ENCODE measurements at regions not wholly inside any gene's neighbourhood (a gene's known extent, or its start where the extent isn't known, plus 50 kb on each side); places are given as distances from the start of the nearest gene placed in this dataset.

DNA sequence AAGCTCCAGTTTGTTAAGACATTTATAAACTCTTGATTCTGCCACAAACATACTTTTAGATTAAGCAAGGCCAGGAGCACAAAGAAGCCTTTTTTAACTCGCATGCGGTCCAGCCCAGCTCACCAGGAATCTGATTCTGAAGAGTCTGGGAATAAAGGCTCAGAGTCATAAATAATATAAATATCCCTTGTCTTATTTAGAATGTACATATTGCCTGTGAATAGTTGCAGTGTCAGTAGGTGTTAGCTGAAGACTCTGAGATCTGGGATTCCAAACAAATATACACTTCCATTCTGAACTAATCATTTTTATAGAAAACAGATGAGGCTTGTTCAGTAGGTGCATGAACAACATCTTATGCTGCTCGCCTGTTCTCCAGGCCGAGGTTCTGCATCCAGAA lies 59.1 kb upstream of the ELAC2 start:
- no peak overlapping the region for H3K9ac ChIP-seq (ENCODE audit: low read length)
- H2AFZ ChIP-seq (ENCODE audit: low read depth, low read length): no peak overlapping the region
- H3K4me1 ChIP-seq (ENCODE audit: insufficient read depth, low read length): no peaks in the 10 kb centered on the region
- TF ChIP-seq, protein P1, sequence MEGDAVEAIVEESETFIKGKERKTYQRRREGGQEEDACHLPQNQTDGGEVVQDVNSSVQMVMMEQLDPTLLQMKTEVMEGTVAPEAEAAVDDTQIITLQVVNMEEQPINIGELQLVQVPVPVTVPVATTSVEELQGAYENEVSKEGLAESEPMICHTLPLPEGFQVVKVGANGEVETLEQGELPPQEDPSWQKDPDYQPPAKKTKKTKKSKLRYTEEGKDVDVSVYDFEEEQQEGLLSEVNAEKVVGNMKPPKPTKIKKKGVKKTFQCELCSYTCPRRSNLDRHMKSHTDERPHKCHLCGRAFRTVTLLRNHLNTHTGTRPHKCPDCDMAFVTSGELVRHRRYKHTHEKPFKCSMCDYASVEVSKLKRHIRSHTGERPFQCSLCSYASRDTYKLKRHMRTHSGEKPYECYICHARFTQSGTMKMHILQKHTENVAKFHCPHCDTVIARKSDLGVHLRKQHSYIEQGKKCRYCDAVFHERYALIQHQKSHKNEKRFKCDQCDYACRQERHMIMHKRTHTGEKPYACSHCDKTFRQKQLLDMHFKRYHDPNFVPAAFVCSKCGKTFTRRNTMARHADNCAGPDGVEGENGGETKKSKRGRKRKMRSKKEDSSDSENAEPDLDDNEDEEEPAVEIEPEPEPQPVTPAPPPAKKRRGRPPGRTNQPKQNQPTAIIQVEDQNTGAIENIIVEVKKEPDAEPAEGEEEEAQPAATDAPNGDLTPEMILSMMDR (IDR thresholded peaks at IDR 0.05; ENCODE audit: insufficient read depth, low read depth, low read length): no peak
- no peak for TF ChIP-seq EZH2 (IDR thresholded peaks at IDR 0.05; ENCODE audit: insufficient read depth, low read length)
- peaks cover 2% of the 10 kb centered on the region for H3K4me1 Mint-ChIP-seq (ENCODE audit: low read depth, unreplicated experiment)
- H3K27me3 ChIP-seq (ENCODE audit: insufficient read depth, low read length): no peaks in the 10 kb centered on the region
- no peaks in the 10 kb centered on the region for H3K79me2 ChIP-seq (ENCODE audit: insufficient read depth, low read length)
- H3K27ac Mint-ChIP-seq (ENCODE audit: unreplicated experiment): no peak overlapping the region
- no peaks in the 10 kb centered on the region for H4K20me1 ChIP-seq (ENCODE audit: insufficient read depth, low read length)
- no peaks in the 10 kb centered on the region for H3K9me3 ChIP-seq (ENCODE audit: insufficient read depth, low read depth, low read length)
- H3K4me3 Mint-ChIP-seq (ENCODE audit: unreplicated experiment): no peak overlapping the region
- DNase-seq (ENCODE audit: low read depth): no peak
- H3K36me3 ChIP-seq (ENCODE audit: insufficient read depth, low read length): no peaks in the 10 kb centered on the region
- no peak overlapping the region for H3K27ac ChIP-seq (ENCODE audit: low read depth, low read length)
- no peak for FAIRE-seq
- H3K4me2 ChIP-seq (ENCODE audit: low read length): no peak overlapping the region
- H3K4me3 ChIP-seq (ENCODE audit: insufficient read depth, low read depth, low read length): no peak overlapping the region
- H3K27me3 Mint-ChIP-seq (ENCODE audit: low read depth, unreplicated experiment): no peaks in the 10 kb centered on the region
- no peaks in the 10 kb centered on the region for H3K36me3 Mint-ChIP-seq (ENCODE audit: low read depth, unreplicated experiment)
- H3K9me3 Mint-ChIP-seq (ENCODE audit: unreplicated experiment): no peaks in the 10 kb centered on the region

DNA sequence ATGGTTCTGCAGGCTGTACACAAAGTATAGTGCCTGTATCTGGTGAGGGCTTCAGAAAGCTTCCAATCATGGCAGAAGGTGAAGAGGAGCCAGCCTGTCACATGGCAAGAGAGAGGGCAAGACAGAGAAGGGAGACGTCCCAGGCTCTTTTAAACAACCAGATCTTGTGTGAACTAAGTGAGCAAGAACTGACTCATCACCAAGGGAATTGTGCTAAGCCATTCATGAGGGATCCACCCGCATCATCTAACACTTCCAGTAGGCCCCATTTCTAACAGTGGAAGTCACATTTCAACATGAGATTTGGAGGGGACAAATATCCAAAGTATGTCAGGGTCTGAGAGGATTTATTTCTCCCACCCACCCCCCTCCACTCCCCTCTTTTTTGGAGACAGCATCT lies 56.2 kb upstream of the ELAC2 start:
- Histone ChIP-seq H3K27ac (ENCODE audit: low read depth, low read length) (no peak overlapping the region), H2AFZ (ENCODE audit: low read depth, low read length) (no peak overlapping the region), H3K9ac (ENCODE audit: low read length) (no peak overlapping the region), H3K27me3 (ENCODE audit: insufficient read depth, low read length) (no peaks in the 10 kb centered on the region), H3K4me1 (ENCODE audit: insufficient read depth, low read length) (no peaks in the 10 kb centered on the region), H3K36me3 (ENCODE audit: insufficient read depth, low read length) (no peaks in the 10 kb centered on the region), H3K79me2 (ENCODE audit: insufficient read depth, low read length) (no peaks in the 10 kb centered on the region), H4K20me1 (ENCODE audit: insufficient read depth, low read length) (no peaks in the 10 kb centered on the region), H3K4me3 (ENCODE audit: insufficient read depth, low read depth, low read length) (no peak overlapping the region), H3K9me3 (ENCODE audit: insufficient read depth, low read depth, low read length) (no peaks in the 10 kb centered on the region), H3K4me2 (ENCODE audit: low read length) (no peak overlapping the region)
- TF ChIP-seq EZH2 (IDR thresholded peaks at IDR 0.05; ENCODE audit: insufficient read depth, low read length): no peak
- TF ChIP-seq, protein P1 (IDR thresholded peaks at IDR 0.05; ENCODE audit: insufficient read depth, low read depth, low read length): no peak
- Mint-ChIP-seq H3K27me3 (ENCODE audit: low read depth, unreplicated experiment) (no peaks in the 10 kb centered on the region), H3K4me1 (ENCODE audit: low read depth, unreplicated experiment) (peaks cover 2% of the 10 kb centered on the region), H3K36me3 (ENCODE audit: low read depth, unreplicated experiment) (no peaks in the 10 kb centered on the region), H3K9me3 (ENCODE audit: unreplicated experiment) (no peaks in the 10 kb centered on the region), H3K4me3 (ENCODE audit: unreplicated experiment) (no peak overlapping the region), H3K27ac (ENCODE audit: unreplicated experiment) (no peak overlapping the region)
- no peak for DNase-seq (ENCODE audit: low read depth)
- FAIRE-seq: peak; percentile 71

DNA sequence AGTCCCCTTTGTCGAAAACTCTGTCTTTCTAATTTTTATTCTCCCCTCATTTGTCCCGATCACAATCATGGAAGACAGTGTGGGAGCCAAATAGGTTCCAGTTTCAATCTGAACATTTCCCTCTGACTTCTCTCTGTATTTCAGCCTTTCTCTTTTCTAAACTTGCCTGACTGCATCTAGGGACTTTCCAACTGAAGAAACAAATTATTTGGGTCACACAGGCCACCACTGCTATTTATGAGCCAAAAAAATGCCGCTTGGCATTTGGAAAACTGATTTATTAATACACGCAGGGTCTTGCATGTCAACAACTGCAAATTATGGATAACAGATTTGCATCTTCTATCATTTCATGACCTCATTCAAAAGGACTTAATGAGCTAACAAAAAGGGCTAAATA lies 55.2 kb upstream of the ELAC2 start:
- H3K4me1 ChIP-seq (ENCODE audit: insufficient read depth, low read length): no peaks in the 10 kb centered on the region
- no peak overlapping the region for H3K4me2 ChIP-seq (ENCODE audit: low read length)
- no peaks in the 10 kb centered on the region for H4K20me1 ChIP-seq (ENCODE audit: insufficient read depth, low read length)
- H3K27me3 ChIP-seq (ENCODE audit: insufficient read depth, low read length): no peaks in the 10 kb centered on the region
- H3K27ac Mint-ChIP-seq (ENCODE audit: unreplicated experiment): no peak overlapping the region
- peaks cover 2% of the 10 kb centered on the region for H3K9me3 ChIP-seq (ENCODE audit: insufficient read depth, low read depth, low read length)
- no peak for FAIRE-seq
- DNase-seq (ENCODE audit: low read depth): no peak
- H3K27ac ChIP-seq (ENCODE audit: low read depth, low read length): no peak overlapping the region
- no peak overlapping the region for H3K4me3 ChIP-seq (ENCODE audit: insufficient read depth, low read depth, low read length)
- H3K9ac ChIP-seq (ENCODE audit: low read length): no peak overlapping the region
- no peak overlapping the region for H2AFZ ChIP-seq (ENCODE audit: low read depth, low read length)
- peaks cover 6% of the 10 kb centered on the region for H3K9me3 Mint-ChIP-seq (ENCODE audit: unreplicated experiment)
- H3K4me1 Mint-ChIP-seq (ENCODE audit: low read depth, unreplicated experiment): peaks cover 2% of the 10 kb centered on the region
- no peak overlapping the region for H3K4me3 Mint-ChIP-seq (ENCODE audit: unreplicated experiment)
- no peaks in the 10 kb centered on the region for H3K36me3 ChIP-seq (ENCODE audit: insufficient read depth, low read length)
- no peaks in the 10 kb centered on the region for H3K79me2 ChIP-seq (ENCODE audit: insufficient read depth, low read length)
- H3K36me3 Mint-ChIP-seq (ENCODE audit: low read depth, unreplicated experiment): no peaks in the 10 kb centered on the region
- TF ChIP-seq, protein P1 (IDR thresholded peaks at IDR 0.05; ENCODE audit: insufficient read depth, low read depth, low read length): no peak
- TF ChIP-seq EZH2 (IDR thresholded peaks at IDR 0.05; ENCODE audit: insufficient read depth, low read length): no peak
- H3K27me3 Mint-ChIP-seq (ENCODE audit: low read depth, unreplicated experiment): peaks cover 3% of the 10 kb centered on the region

All from astrocyte (in vitro differentiated cells and primary cell).